AG09319 (cell line): ENCODE measurements at regions not wholly inside any gene's neighbourhood (a gene's known extent, or its start where the extent isn't known, plus 50 kb on each side); places are given as distances from the start of the nearest gene placed in this dataset.

Source experiments
- DNase-seq: peaks from one replicate; pipeline ENCODE4 v3.0.0-alpha.2; 2010; ENCODE audit warnings: low read depth; ENCODE audit errors: extremely low read depth
- CTCF ChIP-seq: IDR thresholded peaks from 2 replicates; pipeline ENCODE4 v1.5.1; 2011; ENCODE audit warnings: low read depth, mild to moderate bottlenecking, inconsistent platforms, low read length, moderate library complexity

GRCh38 chr7:3165681-3166580 lies 122.3 kb upstream of the CARD11 start:
- no peak for DNase-seq
- no peak for TF ChIP-seq CTCF

GRCh38 chr7:3167551-3167950 lies 123.9 kb upstream of the CARD11 start:
- no peak for DNase-seq
- TF ChIP-seq CTCF, result no peak

GRCh38 chr7:3168370-3168769 lies 124.7 kb upstream of the CARD11 start:
- no peak for DNase-seq
- no peak for TF ChIP-seq CTCF

- TF ChIP-seq CTCF, result no peak
- DNase-seq, result no peak
Observed at GRCh38 chr7:3168869-3169268, 125.2 kb upstream of the CARD11 start.

- DNase-seq, result no peak
- no peak for TF ChIP-seq CTCF
Observed at GRCh38 chr7:3172768-3173280, 128.2 kb upstream of the SDK1 start.

- no peak for DNase-seq
- no peak for TF ChIP-seq CTCF
Observed at GRCh38 chr7:3174515-3175284, 126.4 kb upstream of the SDK1 start.

- TF ChIP-seq CTCF, result no peak
- DNase-seq, result no peak
Observed at GRCh38 chr7:3175285-3175902, 125.7 kb upstream of the SDK1 start.
